ENCODE measurements at regions not wholly inside any gene's neighbourhood (a gene's known extent, or its start where the extent isn't known, plus 50 kb on each side); places are given as distances from the start of the nearest gene placed in this dataset.
A peak's percentile ranks its signal among the peaks of the same experiment; 100 is the strongest.

DNA sequence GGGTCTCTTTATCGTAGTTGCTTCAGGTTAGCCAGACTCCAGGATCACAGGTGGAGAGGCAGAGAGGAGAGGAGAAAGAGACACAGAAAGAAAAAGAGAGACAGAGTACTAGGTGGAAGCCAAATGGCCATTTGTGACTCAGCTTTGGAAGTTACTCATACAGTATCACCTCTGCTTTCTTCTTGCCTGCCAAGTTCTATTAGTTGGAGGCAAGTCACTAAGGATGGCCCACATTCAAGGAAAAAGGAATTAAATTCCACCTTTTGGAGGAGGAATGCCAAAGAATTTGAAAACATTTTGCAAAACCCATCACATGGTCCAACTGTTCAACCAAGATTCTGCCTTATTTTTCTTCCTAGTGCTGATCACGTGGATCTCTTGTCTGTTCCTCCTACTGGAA, 291.1 kb downstream of the CHL1 start:
- Mint-ChIP-seq H3K36me3 (no peaks in the 10 kb centered on the region), H3K4me1 (peaks cover 0 to 3% (median 2%) of the 10 kb centered on the region in 3 donors), H3K27me3 (no peaks in the 10 kb centered on the region), H3K4me3 (no peak overlapping the region), H3K9me3 (no peaks in the 10 kb centered on the region), H3K27ac (peak overlapping the region in 1 of 6 donors; percentile 49)
- DNase-seq (no peak), ATAC-seq (ENCODE audit: low read depth in 2 of 2) (no peak)

DNA sequence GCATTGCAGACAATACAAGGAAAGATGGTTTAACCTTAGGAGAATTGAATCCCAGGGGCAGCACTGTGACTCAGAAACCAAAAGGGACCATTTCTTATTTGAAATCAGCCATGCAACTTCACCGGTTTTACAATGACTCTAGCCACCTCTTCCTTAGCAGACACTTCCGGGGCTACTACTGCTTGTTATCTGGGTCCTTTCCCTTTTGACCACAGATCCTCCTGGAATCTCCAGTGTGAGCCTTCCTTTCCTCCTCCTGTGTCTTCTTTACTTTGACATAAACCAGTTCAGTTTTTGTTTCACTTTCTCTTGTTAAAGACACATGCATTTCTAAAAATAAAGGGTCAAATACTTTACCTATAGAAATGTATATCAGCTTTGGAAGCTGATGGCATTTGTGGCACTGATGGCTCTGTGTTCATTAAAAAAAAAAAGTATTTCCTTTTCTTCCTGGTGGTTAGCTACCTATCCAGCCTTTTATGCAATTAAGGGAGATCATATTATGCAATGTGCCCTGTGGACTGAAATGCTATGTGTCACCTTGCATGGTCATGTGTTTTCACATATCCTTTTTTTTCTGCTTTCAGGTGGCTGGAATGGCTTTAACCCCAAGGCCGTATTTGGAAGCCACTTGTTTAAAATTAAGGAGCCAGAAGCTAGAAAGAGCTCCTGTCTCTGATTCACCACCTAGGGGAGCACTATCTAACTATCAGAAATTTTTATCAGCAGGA, 296.2 kb downstream of the CHL1 start:
- Mint-ChIP-seq H3K4me1 (peaks cover 0 to 8% (median 7%) of the 10 kb centered on the region in 3 donors), H3K9me3 (no peaks in the 10 kb centered on the region), H3K27ac (peak overlapping the region in 2 of 6 donors; percentile 23 to 78), H3K27me3 (no peaks in the 10 kb centered on the region), H3K4me3 (peak overlapping the region in 5 of 8 donors; percentile 5 to 57 (median 14)), H3K36me3 (no peaks in the 10 kb centered on the region)
- ATAC-seq (ENCODE audit: low read depth in 2 of 2) (no peak), DNase-seq (no peak)

GRCh38 chr3:494190-494589, 297.6 kb downstream of the CHL1 start:
- Mint-ChIP-seq H3K27me3 (no peaks in the 10 kb centered on the region), H3K9me3 (no peaks in the 10 kb centered on the region), H3K4me1 (peaks cover 0 to 8% (median 7%) of the 10 kb centered on the region in 3 donors), H3K27ac (no peak overlapping the region), H3K4me3 (no peak overlapping the region), H3K36me3 (no peaks in the 10 kb centered on the region)
- DNase-seq (no peak), ATAC-seq (ENCODE audit: low read depth in 2 of 2) (no peak)

DNA sequence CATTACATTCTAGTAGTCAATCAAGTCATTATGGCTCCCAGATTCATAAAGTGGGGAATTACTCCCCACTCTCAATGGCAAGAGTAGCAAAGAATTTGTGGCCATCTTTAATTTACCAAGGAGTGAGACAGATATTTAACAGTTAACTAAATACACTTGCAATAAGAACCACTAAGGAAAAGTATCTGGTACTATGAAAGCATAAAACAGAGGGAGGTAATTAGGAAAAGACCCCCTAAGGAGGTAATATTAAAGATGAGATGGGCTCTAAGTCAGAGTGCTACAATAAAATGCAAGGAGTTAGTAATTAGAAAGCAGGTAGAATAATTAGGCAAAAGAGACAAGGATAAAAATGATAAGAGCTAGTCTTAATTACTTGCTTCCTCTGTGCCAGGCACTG, 301.9 kb downstream of the CHL1 start:
- Mint-ChIP-seq H3K4me3 (no peak overlapping the region), H3K27ac (no peak overlapping the region), H3K27me3 (no peaks in the 10 kb centered on the region), H3K4me1 (no peaks in the 10 kb centered on the region), H3K36me3 (no peaks in the 10 kb centered on the region), H3K9me3 (peaks cover 0 to 1% (median 0%) of the 10 kb centered on the region in 7 donors)
- ATAC-seq (ENCODE audit: low read depth in 2 of 2) (no peak), DNase-seq (no peak)

- Mint-ChIP-seq H3K27ac (no peak overlapping the region), H3K27me3 (no peaks in the 10 kb centered on the region), H3K36me3 (no peaks in the 10 kb centered on the region), H3K4me1 (no peaks in the 10 kb centered on the region), H3K4me3 (no peak overlapping the region), H3K9me3 (peaks cover 0 to 3% (median 0%) of the 10 kb centered on the region in 7 donors)
- ATAC-seq (ENCODE audit: low read depth in 2 of 2) (no peak), DNase-seq (no peak)
Observed at GRCh38 chr3:499001-499761, 302.6 kb downstream of the CHL1 start.

- no peak for DNase-seq
- Mint-ChIP-seq H3K4me1 (no peaks in the 10 kb centered on the region), H3K36me3 (no peaks in the 10 kb centered on the region), H3K27me3 (no peaks in the 10 kb centered on the region), H3K27ac (peak overlapping the region in 1 of 6 donors; percentile 31), H3K4me3 (no peak overlapping the region), H3K9me3 (peaks cover 0 to 6% (median 0%) of the 10 kb centered on the region in 7 donors)
- no peak for ATAC-seq (ENCODE audit: low read depth in 2 of 2)
Observed at GRCh38 chr3:502486-502885, 305.9 kb downstream of the CHL1 start.

DNA sequence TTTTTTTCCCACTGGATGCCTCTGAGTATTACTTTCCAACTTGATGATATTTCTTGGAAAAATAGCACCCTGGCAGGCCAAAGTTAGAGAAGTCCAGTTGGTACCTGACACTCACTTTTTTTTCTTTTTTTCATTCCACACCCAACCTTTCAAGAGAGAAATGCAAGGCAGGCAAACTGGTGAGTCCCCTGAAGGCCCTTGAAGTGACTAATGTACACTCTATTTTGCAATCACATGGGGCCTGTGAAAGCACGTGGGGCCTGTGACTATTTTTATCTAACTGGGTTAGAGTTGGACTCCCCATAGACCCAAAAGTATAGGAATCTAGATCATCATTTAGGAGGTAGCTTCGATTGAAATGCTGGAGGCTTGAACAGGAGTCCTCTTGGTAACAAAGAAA, 316.7 kb downstream of the CHL1 start:
- no peaks in the 10 kb centered on the region for H3K36me3 Mint-ChIP-seq
- no peaks in the 10 kb centered on the region for H3K4me1 Mint-ChIP-seq
- peaks cover 0 to 22% (median 5%) of the 10 kb centered on the region in 7 donors for H3K9me3 Mint-ChIP-seq
- H3K4me3 Mint-ChIP-seq = no peak overlapping the region
- no peak for DNase-seq
- no peak for ATAC-seq (ENCODE audit: low read depth in 2 of 2)
- H3K27ac Mint-ChIP-seq = no peak overlapping the region
- H3K27me3 Mint-ChIP-seq = peaks cover 0 to 5% (median 0%) of the 10 kb centered on the region in 3 donors

- H3K27ac Mint-ChIP-seq = no peak overlapping the region
- peaks cover 0 to 5% (median 0%) of the 10 kb centered on the region in 3 donors for H3K27me3 Mint-ChIP-seq
- no peaks in the 10 kb centered on the region for H3K36me3 Mint-ChIP-seq
- no peak for DNase-seq
- no peaks in the 10 kb centered on the region for H3K4me1 Mint-ChIP-seq
- H3K9me3 Mint-ChIP-seq = peaks cover 0 to 14% (median 2%) of the 10 kb centered on the region in 7 donors
- ATAC-seq (ENCODE audit: low read depth in 2 of 2) = no peak
- H3K4me3 Mint-ChIP-seq = no peak overlapping the region
Observed at GRCh38 chr3:514192-514591, 317.6 kb downstream of the CHL1 start.

DNA sequence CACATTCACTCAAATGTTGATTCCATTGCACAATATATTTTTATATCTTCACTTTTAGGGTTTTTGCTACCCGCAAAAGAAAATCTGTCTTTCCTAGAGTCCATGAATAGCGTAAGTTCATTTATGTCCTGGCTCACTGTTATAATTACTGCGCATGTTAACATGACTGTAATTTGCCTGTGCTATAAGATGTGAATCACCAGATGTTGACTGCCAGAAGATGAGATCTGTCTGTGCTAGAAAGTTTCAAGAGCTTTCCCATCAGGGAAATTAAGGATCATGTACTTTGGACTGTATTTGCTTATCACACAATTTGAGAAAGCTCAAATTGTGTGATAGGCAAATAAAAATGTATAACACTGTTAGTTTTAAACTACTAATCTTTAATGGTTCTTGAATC, 322.5 kb downstream of the CHL1 start:
- ATAC-seq (ENCODE audit: low read depth in 2 of 2) = no peak
- no peak for DNase-seq
- H3K27ac Mint-ChIP-seq = no peak overlapping the region
- no peak overlapping the region for H3K4me3 Mint-ChIP-seq
- no peaks in the 10 kb centered on the region for H3K4me1 Mint-ChIP-seq
- H3K36me3 Mint-ChIP-seq = no peaks in the 10 kb centered on the region
- H3K27me3 Mint-ChIP-seq = peaks cover 0 to 5% (median 0%) of the 10 kb centered on the region in 3 donors
- no peaks in the 10 kb centered on the region for H3K9me3 Mint-ChIP-seq

DNA sequence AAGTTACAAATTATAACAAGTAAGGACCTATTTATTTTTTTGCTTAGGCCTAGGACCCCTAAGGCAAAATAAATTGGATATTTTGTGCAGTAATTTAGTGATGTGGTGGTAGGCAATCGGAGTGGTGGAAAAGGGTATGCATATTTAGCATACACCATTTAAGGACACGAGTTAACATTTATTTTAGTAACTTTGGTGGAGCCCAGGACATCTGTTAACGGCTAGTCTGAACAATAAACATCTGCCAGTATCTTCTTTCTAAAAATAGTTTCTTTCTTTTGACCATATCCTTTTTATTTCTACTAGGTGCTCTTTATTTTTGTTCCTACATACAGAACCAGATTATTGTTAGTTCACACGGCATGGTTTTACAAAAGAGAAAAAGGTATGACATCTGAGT, 326.3 kb downstream of the CHL1 start:
- Mint-ChIP-seq H3K27me3 (no peaks in the 10 kb centered on the region), H3K4me1 (no peaks in the 10 kb centered on the region), H3K36me3 (no peaks in the 10 kb centered on the region), H3K27ac (no peak overlapping the region), H3K9me3 (peaks cover 0 to 5% (median 0%) of the 10 kb centered on the region in 7 donors), H3K4me3 (no peak overlapping the region)
- no peak for ATAC-seq (ENCODE audit: low read depth in 2 of 2)
- no peak for DNase-seq

- DNase-seq (no peak), ATAC-seq (ENCODE audit: low read depth in 2 of 2) (no peak)
- Mint-ChIP-seq H3K4me3 (no peak overlapping the region), H3K27me3 (no peaks in the 10 kb centered on the region), H3K36me3 (no peaks in the 10 kb centered on the region), H3K9me3 (peaks cover 0 to 6% (median 3%) of the 10 kb centered on the region in 7 donors), H3K4me1 (no peaks in the 10 kb centered on the region), H3K27ac (no peak overlapping the region)
Observed at GRCh38 chr3:525415-525814, 328.9 kb downstream of the CHL1 start.

GRCh38 chr3:535566-536416, 339.2 kb downstream of the CHL1 start:
- peak overlapping the region in 5 of 8 donors; percentile 23 to 61 (median 43) for H3K4me3 Mint-ChIP-seq
- H3K27me3 Mint-ChIP-seq = peaks cover 0 to 4% (median 0%) of the 10 kb centered on the region in 3 donors
- peaks cover 0 to 35% (median 10%) of the 10 kb centered on the region in 7 donors for H3K9me3 Mint-ChIP-seq
- H3K27ac Mint-ChIP-seq = peak overlapping the region in 1 of 6 donors; percentile 26
- H3K36me3 Mint-ChIP-seq = peaks cover 0 to 4% of the 10 kb centered on the region in 2 donors
- H3K4me1 Mint-ChIP-seq = no peaks in the 10 kb centered on the region
- DNase-seq (peak; percentile 4), ATAC-seq (ENCODE audit: low read depth in 2 of 2) (peak; percentile 49 to 70)

DNA sequence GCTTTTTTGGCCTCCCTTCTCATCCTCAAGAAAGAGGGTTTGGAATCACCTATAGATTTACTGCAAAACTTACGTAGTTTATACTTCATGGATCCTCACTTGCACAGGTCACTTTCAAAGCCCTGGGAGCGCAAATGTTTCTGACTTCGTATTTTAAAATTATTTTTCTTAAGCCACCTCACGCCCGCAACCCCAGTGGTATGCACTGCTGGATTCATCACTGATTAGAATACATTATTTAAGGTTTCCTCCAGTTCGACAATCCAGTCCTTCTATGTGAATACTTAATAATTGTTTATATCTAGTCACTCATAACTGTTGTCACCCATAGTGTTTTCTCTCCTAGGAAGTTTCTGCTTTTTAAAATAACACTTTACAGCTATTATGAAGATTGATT, 339.9 kb downstream of the CHL1 start:
- Mint-ChIP-seq H3K27me3 (peaks cover 0 to 4% (median 0%) of the 10 kb centered on the region in 3 donors), H3K9me3 (peaks cover 0 to 33% (median 10%) of the 10 kb centered on the region in 7 donors), H3K36me3 (peaks cover 0 to 4% of the 10 kb centered on the region in 2 donors), H3K27ac (no peak overlapping the region), H3K4me1 (no peaks in the 10 kb centered on the region), H3K4me3 (peak overlapping the region in 6 of 8 donors; percentile 23 to 75 (median 49))
- ATAC-seq (ENCODE audit: low read depth in 2 of 2) (no peak), DNase-seq (no peak)

Measured in naive B cell (primary cell).